ENCODE measurements at regions not wholly inside any gene's neighbourhood (a gene's known extent, or its start where the extent isn't known, plus 50 kb on each side); places are given as distances from the start of the nearest gene placed in this dataset.
A peak's percentile ranks its signal among the peaks of the same experiment; 100 is the strongest.

GRCh38 chr15:73803806-73804205, 50.7 kb upstream of the INSYN1 start:
- no peak for DNase-seq

- no peak for DNase-seq
Observed at GRCh38 chr15:73805504-73806089, 52.4 kb upstream of the INSYN1 start.

GRCh38 chr15:73806698-73807483, 53.7 kb upstream of the INSYN1 start:
- no peak for DNase-seq

- no peak for DNase-seq
Observed at GRCh38 chr15:73807865-73808264, 54.7 kb upstream of the INSYN1 start.

GRCh38 chr15:73809728-73810501, 56.8 kb upstream of the INSYN1 start:
- DNase-seq: no peak

GRCh38 chr15:73812806-73813465, 59.8 kb upstream of the INSYN1 start:
- DNase-seq: no peak

GRCh38 chr15:73813589-73813988, 59.8 kb upstream of the TBC1D21 start:
- DNase-seq: no peak

- peak; percentile 63 for DNase-seq
Observed at GRCh38 chr15:73818308-73818985, 54.9 kb upstream of the TBC1D21 start.

GRCh38 chr15:73821181-73821580, 52.2 kb upstream of the TBC1D21 start:
- no peak for DNase-seq

- DNase-seq: no peak
Observed at GRCh38 chr15:73822998-73823397, 50.4 kb upstream of the TBC1D21 start.
